ENCODE measurements at regions not wholly inside any gene's neighbourhood (a gene's known extent, or its start where the extent isn't known, plus 50 kb on each side); places are given as distances from the start of the nearest gene placed in this dataset.

DNA sequence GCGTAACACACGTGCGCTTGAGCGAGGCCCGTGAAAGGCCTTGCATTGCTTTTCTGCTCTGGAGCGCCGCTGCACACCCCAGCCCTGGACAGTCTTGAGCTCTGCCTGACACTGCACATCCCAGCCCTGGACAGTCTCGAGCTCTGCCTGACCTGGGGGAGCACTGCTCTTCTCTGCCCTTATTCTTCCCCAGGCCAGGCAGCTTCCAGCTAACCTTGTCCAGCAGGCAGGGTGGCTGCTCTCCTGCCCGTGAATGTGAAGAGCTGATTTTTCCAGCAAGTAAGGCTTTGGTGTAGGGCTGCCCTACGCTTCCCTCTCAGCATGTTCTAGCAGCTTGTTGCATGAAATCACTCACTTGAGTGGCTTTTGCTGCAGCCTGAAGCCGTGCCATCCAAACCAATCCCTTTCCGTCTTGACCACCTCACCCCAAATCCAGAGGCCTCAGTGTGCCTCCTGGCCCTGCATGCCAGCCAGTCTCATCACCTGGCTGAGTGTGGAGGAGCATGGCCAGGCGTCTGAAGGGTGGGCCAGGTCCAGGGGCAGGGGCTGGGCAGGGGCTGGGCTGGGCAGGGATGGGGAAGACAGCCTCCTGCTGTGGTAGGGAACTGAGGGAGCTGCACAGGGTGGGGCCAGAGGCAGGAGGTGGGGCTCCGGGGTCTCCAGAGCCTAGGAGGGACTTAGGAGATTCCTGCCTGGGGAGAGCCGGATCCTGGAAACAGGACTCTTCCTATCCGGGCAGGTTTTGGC lies 89.5 kb upstream of the B3GAT1 start:
- TF ChIP-seq, protein P1, sequence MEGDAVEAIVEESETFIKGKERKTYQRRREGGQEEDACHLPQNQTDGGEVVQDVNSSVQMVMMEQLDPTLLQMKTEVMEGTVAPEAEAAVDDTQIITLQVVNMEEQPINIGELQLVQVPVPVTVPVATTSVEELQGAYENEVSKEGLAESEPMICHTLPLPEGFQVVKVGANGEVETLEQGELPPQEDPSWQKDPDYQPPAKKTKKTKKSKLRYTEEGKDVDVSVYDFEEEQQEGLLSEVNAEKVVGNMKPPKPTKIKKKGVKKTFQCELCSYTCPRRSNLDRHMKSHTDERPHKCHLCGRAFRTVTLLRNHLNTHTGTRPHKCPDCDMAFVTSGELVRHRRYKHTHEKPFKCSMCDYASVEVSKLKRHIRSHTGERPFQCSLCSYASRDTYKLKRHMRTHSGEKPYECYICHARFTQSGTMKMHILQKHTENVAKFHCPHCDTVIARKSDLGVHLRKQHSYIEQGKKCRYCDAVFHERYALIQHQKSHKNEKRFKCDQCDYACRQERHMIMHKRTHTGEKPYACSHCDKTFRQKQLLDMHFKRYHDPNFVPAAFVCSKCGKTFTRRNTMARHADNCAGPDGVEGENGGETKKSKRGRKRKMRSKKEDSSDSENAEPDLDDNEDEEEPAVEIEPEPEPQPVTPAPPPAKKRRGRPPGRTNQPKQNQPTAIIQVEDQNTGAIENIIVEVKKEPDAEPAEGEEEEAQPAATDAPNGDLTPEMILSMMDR (IDR thresholded peaks at IDR 0.05), result no peak
- no peak for TF ChIP-seq POLR2A (IDR thresholded peaks at IDR 0.05)
